ENCODE measurements at regions not wholly inside any gene's neighbourhood (a gene's known extent, or its start where the extent isn't known, plus 50 kb on each side); places are given as distances from the start of the nearest gene placed in this dataset.
"Not testable (repeated sequence)": the region's sequence is repeated elsewhere in the genome, so short reads cannot be mapped to it uniquely, and the experiment has no call there.

DNA sequence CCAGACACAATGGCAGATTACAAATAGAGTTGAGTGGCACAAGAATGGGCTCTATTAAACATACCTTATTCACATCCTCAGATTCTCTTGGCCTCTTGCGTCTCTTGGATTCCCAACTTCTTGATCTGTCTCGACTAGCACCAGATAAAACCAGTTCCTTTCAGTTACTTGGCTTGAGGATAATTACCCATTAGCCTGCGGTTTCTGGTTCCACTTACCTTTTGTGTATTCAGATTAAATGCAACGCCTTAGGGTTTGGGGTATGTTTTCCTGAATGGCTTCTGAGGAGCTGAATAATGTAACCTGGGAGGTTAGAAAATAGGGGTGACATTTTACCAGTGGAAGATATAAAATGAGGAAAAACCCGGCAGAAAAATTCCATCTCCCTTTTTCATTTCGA, 154.4 kb upstream of the TSPY2 start:
- DNase-seq (ENCODE audit: low read depth in 2 of 2); H3K4me3 ChIP-seq (replicated peaks in 1 of 2; ENCODE audit: low read depth in 2 of 2, low read length in 2 of 2): not testable (repeated sequence)

DNA sequence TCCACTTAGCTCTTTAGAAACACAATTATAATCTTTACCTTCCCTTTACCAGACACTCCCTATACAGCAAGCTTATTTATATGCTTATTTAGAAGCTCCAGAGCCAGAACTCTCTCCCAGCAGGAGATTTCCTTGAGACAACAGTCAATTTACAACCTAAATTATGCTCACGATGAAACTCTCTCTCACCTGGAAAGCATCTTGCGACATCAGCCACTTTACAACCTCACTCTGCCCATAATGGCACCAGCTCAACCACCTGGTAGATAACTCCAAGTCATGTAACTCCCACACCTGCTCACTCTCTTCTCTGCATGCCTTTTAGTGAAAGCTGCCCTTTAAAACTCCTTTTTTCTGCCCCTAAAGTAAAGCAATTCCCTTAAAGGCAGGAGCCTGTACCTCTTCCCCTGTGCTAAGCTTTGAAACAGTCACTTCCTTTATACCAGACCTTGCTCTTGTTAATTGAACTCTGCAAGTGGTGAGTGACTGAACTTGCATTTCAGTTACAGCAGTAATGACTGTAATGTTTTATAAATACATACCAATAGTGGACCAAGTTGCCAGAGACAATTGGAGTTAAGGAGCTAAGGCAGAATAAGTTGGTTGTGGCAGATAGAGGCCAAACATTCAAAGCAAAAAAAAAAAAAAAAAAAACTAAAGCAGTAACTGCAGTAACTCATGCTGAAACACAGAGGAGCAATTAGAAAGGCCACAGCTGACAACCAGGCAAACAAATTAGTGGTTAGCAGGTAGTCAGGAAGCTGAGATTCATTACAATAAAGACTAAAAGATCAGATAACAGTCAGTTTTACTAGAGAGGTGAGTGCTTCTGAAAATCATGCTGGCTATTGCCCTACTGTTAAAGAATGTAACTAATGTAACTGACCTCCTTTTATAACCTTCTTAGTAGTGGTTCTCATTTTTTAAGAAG, 115.1 kb upstream of the TSPY2 start:
- H3K4me3 ChIP-seq (replicated peaks in 1 of 2; ENCODE audit: low read depth in 2 of 2, low read length in 2 of 2); DNase-seq (ENCODE audit: low read depth in 2 of 2): not testable (repeated sequence)

DNA sequence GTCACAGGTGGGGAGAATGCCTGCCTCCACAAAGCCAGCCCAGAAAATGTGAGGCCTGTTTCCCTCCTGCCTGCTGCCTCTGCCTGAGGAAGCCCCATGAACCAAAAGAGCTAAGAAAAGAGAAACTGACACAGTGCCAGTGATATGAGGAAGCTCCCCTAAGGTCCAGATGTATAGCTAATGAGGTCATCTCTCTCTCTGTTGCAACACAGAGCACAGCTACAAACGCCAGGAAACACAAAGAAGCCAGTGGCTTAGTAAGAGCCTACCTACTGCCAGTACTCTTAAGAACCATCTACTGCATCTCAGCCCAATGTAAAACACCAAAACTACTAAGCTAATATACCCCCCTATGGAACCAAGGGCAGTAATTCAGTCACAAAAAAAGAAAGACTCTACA, 109.9 kb upstream of the TSPY2 start:
- DNase-seq (ENCODE audit: low read depth in 2 of 2): peak in 1 of 2 donors; percentile 0
- not testable (repeated sequence) for H3K4me3 ChIP-seq (replicated peaks in 1 of 2; ENCODE audit: low read depth in 2 of 2, low read length in 2 of 2)
